ENCODE measurements at regions not wholly inside any gene's neighbourhood (a gene's known extent, or its start where the extent isn't known, plus 50 kb on each side); places are given as distances from the start of the nearest gene placed in this dataset.

- no peak for DNase-seq
Observed at GRCh38 chr13:44260336-44260735, 113.3 kb upstream of the SERP2 start.

GRCh38 chr13:44263751-44264620, 109.6 kb upstream of the SERP2 start:
- DNase-seq = no peak

- no peak for DNase-seq
Observed at GRCh38 chr13:44266305-44266704, 107.3 kb upstream of the SERP2 start.

- DNase-seq = no peak
Observed at GRCh38 chr13:44266772-44267171, 106.9 kb upstream of the SERP2 start.

GRCh38 chr13:44267203-44267602, 106.4 kb upstream of the SERP2 start:
- no peak for DNase-seq

GRCh38 chr13:44267980-44268379, 105.6 kb upstream of the SERP2 start:
- no peak for DNase-seq

GRCh38 chr13:44268980-44269379, 104.6 kb upstream of the SERP2 start:
- DNase-seq = no peak

GRCh38 chr13:44270150-44270549, 103.5 kb upstream of the SERP2 start:
- no peak for DNase-seq

GRCh38 chr13:44271031-44271455, 102.6 kb upstream of the SERP2 start:
- no peak for DNase-seq

GRCh38 chr13:44271473-44271872, 102.2 kb upstream of the SERP2 start:
- no peak for DNase-seq

GRCh38 chr13:44271915-44272341, 101.7 kb upstream of the SERP2 start:
- DNase-seq = no peak

GRCh38 chr13:44272692-44273091, 100.9 kb upstream of the SERP2 start:
- no peak for DNase-seq

- DNase-seq = no peak
Observed at GRCh38 chr13:44273216-44273615, 100.4 kb upstream of the SERP2 start.

- no peak for DNase-seq
Observed at GRCh38 chr13:44273991-44274770, 99.4 kb upstream of the SERP2 start.

GRCh38 chr13:44274771-44275205, 98.8 kb upstream of the SERP2 start:
- no peak for DNase-seq

- DNase-seq = no peak
Observed at GRCh38 chr13:44275381-44275780, 98.2 kb upstream of the SERP2 start.

- DNase-seq = no peak
Observed at GRCh38 chr13:44276061-44276460, 97.6 kb upstream of the SERP2 start.

- DNase-seq = no peak
Observed at GRCh38 chr13:44277459-44277858, 96.2 kb upstream of the SERP2 start.

GRCh38 chr13:44278166-44278565, 95.5 kb upstream of the SERP2 start:
- no peak for DNase-seq

GRCh38 chr13:44280456-44280855, 93.2 kb upstream of the SERP2 start:
- no peak for DNase-seq

GRCh38 chr13:44281252-44282000, 92.2 kb upstream of the SERP2 start:
- no peak for DNase-seq

- no peak for DNase-seq
Observed at GRCh38 chr13:44283600-44283999, 90.0 kb upstream of the SERP2 start.

- DNase-seq = no peak
Observed at GRCh38 chr13:44287958-44288357, 85.7 kb upstream of the SERP2 start.
